RWPE1 (cell line): ENCODE measurements at regions not wholly inside any gene's neighbourhood (a gene's known extent, or its start where the extent isn't known, plus 50 kb on each side); places are given as distances from the start of the nearest gene placed in this dataset.

ENCODE experiments used
- CTCF ChIA-PET: fragments of 350-600 bp; sonication (Branson Sonifier 250); formaldehyde crosslinking; extraction: SDS; loops from one replicate; lab custom pipeline; 2021; lab: Yijun Ruan, JAX
- POLR2A ChIA-PET: fragments of 400-600 bp; formaldehyde crosslinking; extraction: SDS; loops from one replicate; lab custom pipeline; 2020; ENCODE audit warnings: antibody characterized with exemption; ENCODE audit not compliant: low non-redundant PET; lab: Yijun Ruan, JAX
- DNase-seq: peaks from one replicate; pipeline ENCODE4 v3.0.0; 2012; ENCODE audit warnings: low spot score
- H3K27ac ChIP-seq: fragments of 450-650 bp; 2 replicates; pipeline ENCODE4 v1.5.1; 2017
- TF ChIP-seq, protein P1 (sequence below): fragments of 450-650 bp; conservative IDR thresholded peaks from 2 replicates; pipeline ENCODE4 v1.5.1; 2017; ENCODE audit warnings: low read depth, mild to moderate bottlenecking

DNA sequence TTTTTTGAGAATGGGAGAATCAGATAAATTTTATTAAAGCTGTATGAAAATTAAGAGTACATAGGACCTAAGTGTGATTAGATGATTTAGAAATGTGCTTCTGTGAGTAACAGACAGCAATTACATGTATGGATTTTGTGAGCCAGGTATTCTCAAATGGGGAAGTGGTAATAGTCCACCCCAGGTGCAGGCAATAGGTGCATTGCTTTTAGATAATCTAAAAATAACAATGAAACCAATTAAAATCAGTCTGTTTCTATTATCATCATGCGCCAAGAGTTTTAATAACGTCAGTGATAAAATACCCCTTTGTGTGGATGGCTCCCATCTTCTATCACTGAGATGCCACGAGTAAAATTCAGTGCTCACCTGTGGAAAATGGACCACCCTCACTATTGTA is 265.3 kb downstream of the RNF144A start:
- DNase-seq = no peak
- H3K27ac ChIP-seq = no peak overlapping the region
- TF ChIP-seq, protein P1, sequence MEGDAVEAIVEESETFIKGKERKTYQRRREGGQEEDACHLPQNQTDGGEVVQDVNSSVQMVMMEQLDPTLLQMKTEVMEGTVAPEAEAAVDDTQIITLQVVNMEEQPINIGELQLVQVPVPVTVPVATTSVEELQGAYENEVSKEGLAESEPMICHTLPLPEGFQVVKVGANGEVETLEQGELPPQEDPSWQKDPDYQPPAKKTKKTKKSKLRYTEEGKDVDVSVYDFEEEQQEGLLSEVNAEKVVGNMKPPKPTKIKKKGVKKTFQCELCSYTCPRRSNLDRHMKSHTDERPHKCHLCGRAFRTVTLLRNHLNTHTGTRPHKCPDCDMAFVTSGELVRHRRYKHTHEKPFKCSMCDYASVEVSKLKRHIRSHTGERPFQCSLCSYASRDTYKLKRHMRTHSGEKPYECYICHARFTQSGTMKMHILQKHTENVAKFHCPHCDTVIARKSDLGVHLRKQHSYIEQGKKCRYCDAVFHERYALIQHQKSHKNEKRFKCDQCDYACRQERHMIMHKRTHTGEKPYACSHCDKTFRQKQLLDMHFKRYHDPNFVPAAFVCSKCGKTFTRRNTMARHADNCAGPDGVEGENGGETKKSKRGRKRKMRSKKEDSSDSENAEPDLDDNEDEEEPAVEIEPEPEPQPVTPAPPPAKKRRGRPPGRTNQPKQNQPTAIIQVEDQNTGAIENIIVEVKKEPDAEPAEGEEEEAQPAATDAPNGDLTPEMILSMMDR = no peak
- ChIA-PET POLR2A (no interaction called here), CTCF (interaction anchor here (0.7 kb wide), 1 partner anchor 157 kb away, joined by 3 read pairs; no protein-coding TSS in a partner anchor)

DNA sequence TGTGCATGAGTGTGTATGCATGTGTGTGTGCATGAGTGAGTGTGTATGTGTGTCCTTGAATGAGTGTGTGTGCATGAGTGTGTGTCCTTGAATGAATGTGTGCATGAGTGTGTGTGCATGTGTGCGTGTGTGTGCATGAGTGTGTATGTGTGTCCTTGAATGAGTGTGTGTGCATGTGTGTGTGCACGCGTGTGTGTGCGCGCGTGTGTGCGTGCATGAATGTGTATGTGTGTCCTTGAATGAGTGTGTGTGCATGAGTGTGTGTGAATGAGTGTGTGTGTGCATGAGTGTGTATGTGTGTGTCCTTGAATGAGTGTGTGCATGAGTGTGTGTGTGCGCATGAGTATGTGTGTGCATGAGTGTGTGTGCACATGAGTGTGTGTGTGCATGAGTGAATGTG is 271.9 kb downstream of the RNF144A start:
- ChIA-PET POLR2A (no interaction called here), CTCF (no interaction called here)
- no peak overlapping the region for H3K27ac ChIP-seq
- DNase-seq = no peak
- TF ChIP-seq, protein P1 = no peak

DNA sequence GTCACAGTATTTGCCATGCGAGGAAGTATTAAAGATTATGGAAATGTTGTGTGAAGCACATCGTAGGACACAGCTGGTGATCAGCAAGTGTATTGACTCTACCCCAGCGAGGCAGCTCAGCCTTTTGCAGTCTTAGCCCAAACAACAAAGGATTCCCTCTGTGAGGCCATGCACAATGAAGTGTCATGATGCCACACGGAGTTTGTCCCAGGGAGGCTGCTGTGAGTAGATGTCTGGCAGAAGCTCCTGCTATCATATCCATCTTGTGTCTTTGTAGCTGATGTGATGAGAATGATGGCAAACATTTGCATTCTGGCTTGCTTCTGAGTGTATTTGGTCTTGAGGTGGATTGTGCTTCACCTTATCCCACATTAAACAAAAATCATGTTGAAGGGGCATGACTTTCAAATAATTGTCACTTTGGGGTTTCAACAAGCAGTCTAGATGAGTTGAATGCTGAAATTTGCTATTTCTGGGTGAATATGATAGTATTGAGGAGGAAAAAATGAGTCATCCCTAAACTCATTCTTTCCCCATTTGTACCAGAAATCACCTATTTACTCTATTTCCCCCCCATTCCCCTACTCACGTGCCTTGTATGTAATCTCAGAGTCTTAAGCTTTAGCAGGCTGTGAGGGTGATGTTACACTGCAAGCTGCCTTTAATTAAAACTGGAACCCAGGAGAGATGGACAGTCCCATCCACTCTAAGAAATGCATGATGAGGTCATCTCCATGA is 273.5 kb downstream of the RNF144A start:
- TF ChIP-seq, protein P1 = no peak
- CTCF ChIA-PET = no interaction called here
- POLR2A ChIA-PET = no interaction called here
- no peak for DNase-seq
- H3K27ac ChIP-seq = no peak overlapping the region

DNA sequence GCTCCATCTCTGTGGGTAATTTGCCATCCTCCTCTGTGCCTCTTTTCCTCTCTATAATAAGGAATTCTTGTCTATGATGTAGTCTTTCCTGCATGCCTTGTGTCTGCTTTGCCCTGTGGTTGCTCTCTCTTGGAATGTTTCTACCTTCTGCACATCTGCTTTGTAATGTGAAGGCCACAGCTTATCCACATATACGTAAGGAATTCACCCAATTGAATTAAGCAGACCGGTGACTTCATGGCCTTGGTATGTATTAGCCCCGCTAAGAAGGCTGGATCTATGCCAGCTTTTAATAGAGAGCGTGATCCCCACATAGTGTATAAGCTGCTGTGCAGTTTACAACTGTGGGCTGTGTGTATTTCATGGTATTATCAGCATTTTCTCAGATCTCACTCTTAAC is 274.7 kb downstream of the RNF144A start:
- POLR2A ChIA-PET = no interaction called here
- TF ChIP-seq, protein P1 = no peak
- no peak overlapping the region; the same call in 1 of the 2 replicates for H3K27ac ChIP-seq
- DNase-seq = peak; percentile 16
- CTCF ChIA-PET = interaction anchor here (0.7 kb wide), 1 partner anchor 72 kb away, joined by 3 read pairs; no protein-coding TSS in a partner anchor

DNA sequence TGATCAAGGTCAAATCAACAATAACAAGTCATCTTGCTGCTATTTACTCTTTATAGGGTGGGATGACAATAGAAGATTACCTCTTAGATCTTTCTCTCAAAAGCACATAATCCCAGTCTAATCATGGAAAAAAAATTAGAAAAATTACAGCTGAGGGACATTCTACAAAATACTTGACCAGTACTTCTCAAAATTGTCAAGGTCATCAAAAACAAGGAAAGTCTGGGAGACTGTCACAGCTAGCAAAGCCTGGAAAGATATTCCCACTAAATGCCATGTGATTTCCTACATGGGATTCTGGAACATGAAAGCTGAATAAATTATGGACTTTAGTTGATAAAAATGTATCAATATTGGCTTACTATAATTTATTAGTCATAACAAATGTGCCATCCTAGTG is 276.2 kb downstream of the RNF144A start:
- TF ChIP-seq, protein P1 = no peak
- no peak overlapping the region for H3K27ac ChIP-seq
- ChIA-PET POLR2A (no interaction called here), CTCF (no interaction called here)
- no peak for DNase-seq

DNA sequence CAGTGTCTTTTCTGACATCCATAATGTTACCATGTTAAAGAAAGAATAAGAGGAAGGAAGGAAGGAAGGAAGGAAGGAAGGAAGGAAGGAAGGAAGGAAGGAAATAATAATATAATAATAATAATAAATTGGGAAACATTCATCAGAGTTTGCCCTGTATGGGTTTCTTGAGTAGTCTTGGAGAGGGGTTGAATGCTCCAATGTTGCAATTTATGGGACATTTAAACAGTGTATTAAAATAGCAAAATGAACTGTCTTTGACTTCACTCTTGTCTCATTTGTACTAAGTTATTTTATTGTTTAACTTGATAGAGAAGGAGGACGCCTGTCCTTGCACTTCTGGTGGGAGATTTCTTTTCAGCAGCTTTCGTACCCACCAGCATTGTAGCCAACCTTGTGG is 277.7 kb downstream of the RNF144A start:
- CTCF ChIA-PET = no interaction called here
- no peak overlapping the region for H3K27ac ChIP-seq
- POLR2A ChIA-PET = no interaction called here
- TF ChIP-seq, protein P1 = no peak
- DNase-seq = no peak
